DND-41 (cell line): ENCODE measurements at regions not wholly inside any gene's neighbourhood (a gene's known extent, or its start where the extent isn't known, plus 50 kb on each side); places are given as distances from the start of the nearest gene placed in this dataset.

Experiments
- CTCF ChIP-seq: IDR thresholded peaks from 2 replicates; pipeline ENCODE4 v1.5.1; 2012; ENCODE audit warnings: borderline replicate concordance, low read length, moderate library complexity, mild to moderate bottlenecking; ENCODE audit not compliant: poor library complexity, severe bottlenecking; ENCODE audit errors: extremely low read depth
- EZH2 ChIP-seq: IDR thresholded peaks from 3 replicates; pipeline ENCODE4 v1.6.1; 2012; ENCODE audit warnings: borderline replicate concordance, low read depth, mild to moderate bottlenecking, moderate library complexity, low read length, inconsistent platforms; ENCODE audit not compliant: severe bottlenecking

GRCh38 chr5:168013546-168013945, 277.9 kb upstream of the WWC1 start:
- TF ChIP-seq CTCF (no peak), EZH2 (no peak)
